Epithelial cell of proximal tubule (primary cell): ENCODE measurements at regions not wholly inside any gene's neighbourhood (a gene's known extent, or its start where the extent isn't known, plus 50 kb on each side); places are given as distances from the start of the nearest gene placed in this dataset.
"Not testable (repeated sequence)": the region's sequence is repeated elsewhere in the genome, so short reads cannot be mapped to it uniquely, and the experiment has no call there.

ENCODE experiments used
- DNase-seq: peaks from one replicate; pipeline ENCODE4 v3.0.0-alpha.2; 2011; ENCODE audit warnings: low read depth
- H3K4me3 ChIP-seq: 2 replicates; pipeline ENCODE4 v1.5.1; 2011; ENCODE audit warnings: low read depth, mild to moderate bottlenecking, low read length
- TF ChIP-seq, protein P1 (sequence below): conservative IDR thresholded peaks from 2 replicates; pipeline ENCODE4 v1.5.1; 2012; ENCODE audit warnings: low read depth, mild to moderate bottlenecking, low read length

- H3K4me3 ChIP-seq: no peak overlapping the region
- TF ChIP-seq, protein P1, sequence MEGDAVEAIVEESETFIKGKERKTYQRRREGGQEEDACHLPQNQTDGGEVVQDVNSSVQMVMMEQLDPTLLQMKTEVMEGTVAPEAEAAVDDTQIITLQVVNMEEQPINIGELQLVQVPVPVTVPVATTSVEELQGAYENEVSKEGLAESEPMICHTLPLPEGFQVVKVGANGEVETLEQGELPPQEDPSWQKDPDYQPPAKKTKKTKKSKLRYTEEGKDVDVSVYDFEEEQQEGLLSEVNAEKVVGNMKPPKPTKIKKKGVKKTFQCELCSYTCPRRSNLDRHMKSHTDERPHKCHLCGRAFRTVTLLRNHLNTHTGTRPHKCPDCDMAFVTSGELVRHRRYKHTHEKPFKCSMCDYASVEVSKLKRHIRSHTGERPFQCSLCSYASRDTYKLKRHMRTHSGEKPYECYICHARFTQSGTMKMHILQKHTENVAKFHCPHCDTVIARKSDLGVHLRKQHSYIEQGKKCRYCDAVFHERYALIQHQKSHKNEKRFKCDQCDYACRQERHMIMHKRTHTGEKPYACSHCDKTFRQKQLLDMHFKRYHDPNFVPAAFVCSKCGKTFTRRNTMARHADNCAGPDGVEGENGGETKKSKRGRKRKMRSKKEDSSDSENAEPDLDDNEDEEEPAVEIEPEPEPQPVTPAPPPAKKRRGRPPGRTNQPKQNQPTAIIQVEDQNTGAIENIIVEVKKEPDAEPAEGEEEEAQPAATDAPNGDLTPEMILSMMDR: no peak
- no peak for DNase-seq
Measured at GRCh38 chr4:82090717-82091116, 283.1 kb downstream of the HNRNPD start.

- TF ChIP-seq, protein P1: no peak
- no peak for DNase-seq
- H3K4me3 ChIP-seq: no peak overlapping the region
Measured at GRCh38 chr4:82084747-82085146, 289.0 kb downstream of the HNRNPD start.

GRCh38 chr4:82077471-82077995, 296.3 kb downstream of the HNRNPD start:
- not testable (repeated sequence) for H3K4me3 ChIP-seq, DNase-seq

DNA sequence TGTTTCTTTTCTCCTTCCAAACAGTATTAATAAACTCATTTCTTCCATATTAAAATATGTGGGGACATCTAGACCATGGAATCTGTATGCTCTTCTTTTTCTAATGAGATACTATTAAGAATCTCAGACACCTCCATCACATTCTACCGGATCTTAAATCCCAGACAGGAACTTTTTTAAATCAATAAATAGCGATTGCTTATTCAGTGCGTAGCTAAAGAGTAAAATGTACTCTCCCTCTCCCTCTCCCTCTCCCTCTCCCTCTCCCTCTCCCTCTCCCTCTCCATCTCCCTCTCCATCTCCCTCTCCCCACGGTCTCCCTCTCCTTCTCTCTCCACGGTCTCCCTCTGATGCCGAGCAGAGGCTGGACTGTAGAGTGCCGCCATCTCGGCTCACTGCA, 297.0 kb downstream of the HNRNPD start:
- DNase-seq: no peak
- TF ChIP-seq, protein P1: no peak
- no peak overlapping the region for H3K4me3 ChIP-seq

- TF ChIP-seq, protein P1: no peak
- no peak for DNase-seq
- no peak overlapping the region for H3K4me3 ChIP-seq
Measured at GRCh38 chr4:82076359-82076758, 297.4 kb downstream of the HNRNPD start.

GRCh38 chr4:82071951-82072350, 301.8 kb downstream of the HNRNPD start:
- H3K4me3 ChIP-seq: no peak overlapping the region
- no peak for DNase-seq
- TF ChIP-seq, protein P1: no peak

- TF ChIP-seq, protein P1: no peak
Measured at GRCh38 chr4:82069883-82070638, 303.7 kb downstream of the HNRNPD start.

More at GRCh38 chr4:82069883-82070638, 303.7 kb downstream of the HNRNPD start:
- H3K4me3 ChIP-seq: no peak overlapping the region
- no peak for DNase-seq
